Adrenal gland (tissue), 9 donors: ENCODE measurements at regions not wholly inside any gene's neighbourhood (a gene's known extent, or its start where the extent isn't known, plus 50 kb on each side); places are given as distances from the start of the nearest gene placed in this dataset.

Experiments
- DNase-seq, 7 donors: peaks; one replicate each; pipeline ENCODE4 v3.0.0-alpha.2; 2019 to 2020
- H3K27ac ChIP-seq, 5 donors: fragments of 200-600 bp; sonication (generic) in 4 of 5; 1 replicate in 3 of 5; 2 replicates in 2 of 5; pipeline versions ENCODE4 v1.5.1 to v1.8.0; 2016 to 2020; ENCODE audit warnings: mild to moderate bottlenecking in 1 of 5
- H3K27me3 ChIP-seq: fragments of 200-600 bp; 2 replicates; pipeline ENCODE4 v1.8.0; 2021
- H3K36me3 ChIP-seq, 2 donors: fragments of 200-600 bp; replicated peaks in 1 of 2; 1 replicate in 1 of 2; 2 replicates in 1 of 2; pipeline versions ENCODE4 v1.5.1 to v1.8.0; 2018 to 2022
- H3K4me1 ChIP-seq, 2 donors: fragments of 200-600 bp; replicated peaks in 1 of 2; 1 replicate in 1 of 2; 2 replicates in 1 of 2; pipeline versions ENCODE4 v1.5.1 to v1.8.0; 2018 to 2021
- H3K4me3 ChIP-seq, 4 donors: fragments of 200-600 bp; sonication (generic) in 3 of 4; one replicate each; pipeline ENCODE4 v1.5.1; 2016 to 2018
- H3K9me3 ChIP-seq, 3 donors: fragments of 200-600 bp; sonication (generic) in 1 of 3; replicated peaks in 1 of 3; 1 replicate in 2 of 3; 2 replicates in 1 of 3; pipeline versions ENCODE4 v1.5.1 to v1.8.0; 2016 to 2021
- POLR2A ChIP-seq, 2 donors: fragments of 450-650 bp; IDR thresholded peaks; one replicate each; pipeline ENCODE4 v1.6.1; 2017; ENCODE audit warnings: antibody characterized with exemption in 2 of 2, mild to moderate bottlenecking in 2 of 2, moderate library complexity in 1 of 2
- WGBS, 4 donors: extraction: QIAGEN DNeasy Blood & Tissue Kit in 2 of 4; methylation state at CpG; one replicate each; pipeline versions ENCODE4 v1.1.5 to v1.1.7; 2013 to 2017; 5-methylcytosine and 5-hydroxymethylcytosine counted together
- intact Hi-C, 2 donors: fragments of 100-400 bp; cut with DNase I; formaldehyde crosslinking; loops; one replicate each; pipeline versions ENCODE4 v1.14.1 to v1.15.0; 2022 to 2023
- TF ChIP-seq, protein P1 (sequence below), 6 experiments: fragments of 450-650 bp in 4 of 6; fragments of 200-600 bp in 2 of 6; sonication (generic) in 1 of 6; IDR thresholded peaks; 1 replicate in 5 of 6; 2 replicates in 1 of 6; pipeline versions ENCODE4 v1.5.1 to v1.8.0; 2016 to 2021; ENCODE audit warnings: antibody characterized with exemption in 6 of 6, mild to moderate bottlenecking in 2 of 6, moderate library complexity in 1 of 6
- donor health status: healthy with polysubstance abuse.
- donor health status: Bipolar disorder and iron deficiency.
- donor health status: DM: yes; HTN: yes; CAD: no.
- donor health status: DM: no; HTN: no; CAD: no.
- donor health status: DM: no; HTN: no; CAD: no.

- Histone ChIP-seq H3K4me1 (no peaks in the 10 kb centered on the region), H3K9me3 (no peaks in the 10 kb centered on the region), H3K27ac (no peak overlapping the region), H3K36me3 (no peaks in the 10 kb centered on the region), H3K27me3 (no peaks in the 10 kb centered on the region), H3K4me3 (no peak overlapping the region)
- DNase-seq = no peak
- 70 to 77% (median 72%) methylated on average over 7 of the region's 7 CpGs for WGBS, 4 donors
- TF ChIP-seq, protein P1, sequence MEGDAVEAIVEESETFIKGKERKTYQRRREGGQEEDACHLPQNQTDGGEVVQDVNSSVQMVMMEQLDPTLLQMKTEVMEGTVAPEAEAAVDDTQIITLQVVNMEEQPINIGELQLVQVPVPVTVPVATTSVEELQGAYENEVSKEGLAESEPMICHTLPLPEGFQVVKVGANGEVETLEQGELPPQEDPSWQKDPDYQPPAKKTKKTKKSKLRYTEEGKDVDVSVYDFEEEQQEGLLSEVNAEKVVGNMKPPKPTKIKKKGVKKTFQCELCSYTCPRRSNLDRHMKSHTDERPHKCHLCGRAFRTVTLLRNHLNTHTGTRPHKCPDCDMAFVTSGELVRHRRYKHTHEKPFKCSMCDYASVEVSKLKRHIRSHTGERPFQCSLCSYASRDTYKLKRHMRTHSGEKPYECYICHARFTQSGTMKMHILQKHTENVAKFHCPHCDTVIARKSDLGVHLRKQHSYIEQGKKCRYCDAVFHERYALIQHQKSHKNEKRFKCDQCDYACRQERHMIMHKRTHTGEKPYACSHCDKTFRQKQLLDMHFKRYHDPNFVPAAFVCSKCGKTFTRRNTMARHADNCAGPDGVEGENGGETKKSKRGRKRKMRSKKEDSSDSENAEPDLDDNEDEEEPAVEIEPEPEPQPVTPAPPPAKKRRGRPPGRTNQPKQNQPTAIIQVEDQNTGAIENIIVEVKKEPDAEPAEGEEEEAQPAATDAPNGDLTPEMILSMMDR (IDR thresholded peaks at IDR 0.05) = no peak
- TF ChIP-seq POLR2A (IDR thresholded peaks at IDR 0.05) = no peak
- intact Hi-C loops = no loop called here
Measured at GRCh38 chr1:193909406-193910082, 723.1 kb upstream of the B3GALT2 start.

DNA sequence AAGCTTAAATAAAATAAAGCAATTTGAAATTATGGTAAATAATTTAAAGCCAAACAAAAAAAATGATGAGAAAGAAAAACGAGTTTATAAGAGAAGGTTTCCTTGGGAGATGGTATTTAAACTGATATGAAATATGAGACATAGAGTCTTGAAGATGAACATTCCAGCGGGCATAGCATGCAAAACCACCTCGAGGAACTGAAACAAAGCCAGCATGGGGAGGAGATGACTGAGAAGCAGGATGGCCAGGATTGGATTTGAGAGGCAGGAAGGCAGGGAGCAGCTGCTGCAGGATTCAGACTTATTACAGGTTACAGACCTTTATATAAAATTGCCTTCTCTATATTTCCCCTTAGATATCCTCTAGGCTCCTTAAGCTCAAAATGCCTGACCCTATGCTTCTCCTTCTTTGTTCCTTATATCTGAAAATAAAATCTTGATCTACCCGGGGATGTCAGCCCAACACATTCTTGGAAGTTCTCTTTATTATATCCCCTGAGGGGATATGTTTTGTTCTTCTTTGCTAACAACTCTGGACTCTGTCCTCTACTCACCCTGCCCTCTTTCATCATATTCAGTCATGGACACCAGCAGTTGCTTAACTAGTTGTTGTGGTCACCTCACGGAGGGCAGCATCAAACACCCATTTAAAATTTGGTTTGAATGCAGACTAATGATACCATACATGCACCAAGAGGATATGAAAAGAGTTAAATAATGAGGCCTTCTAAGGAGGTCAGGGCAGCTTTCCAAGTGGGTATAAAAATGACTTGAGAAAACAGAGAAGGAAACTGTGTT, 719.1 kb upstream of the B3GALT2 start:
- no peak overlapping the region for H3K4me3 ChIP-seq
- intact Hi-C loops = no loop called here
- no peaks in the 10 kb centered on the region for H3K4me1 ChIP-seq
- H3K27ac ChIP-seq = no peak overlapping the region
- WGBS, 4 donors = 70 to 78% (median 75%) methylated on average over 5 of the region's 5 CpGs
- no peak for TF ChIP-seq POLR2A (IDR thresholded peaks at IDR 0.05)
- TF ChIP-seq, protein P1 (IDR thresholded peaks at IDR 0.05) = no peak
- no peaks in the 10 kb centered on the region for H3K36me3 ChIP-seq
- no peak for DNase-seq
- H3K27me3 ChIP-seq = no peaks in the 10 kb centered on the region
- no peaks in the 10 kb centered on the region for H3K9me3 ChIP-seq

DNA sequence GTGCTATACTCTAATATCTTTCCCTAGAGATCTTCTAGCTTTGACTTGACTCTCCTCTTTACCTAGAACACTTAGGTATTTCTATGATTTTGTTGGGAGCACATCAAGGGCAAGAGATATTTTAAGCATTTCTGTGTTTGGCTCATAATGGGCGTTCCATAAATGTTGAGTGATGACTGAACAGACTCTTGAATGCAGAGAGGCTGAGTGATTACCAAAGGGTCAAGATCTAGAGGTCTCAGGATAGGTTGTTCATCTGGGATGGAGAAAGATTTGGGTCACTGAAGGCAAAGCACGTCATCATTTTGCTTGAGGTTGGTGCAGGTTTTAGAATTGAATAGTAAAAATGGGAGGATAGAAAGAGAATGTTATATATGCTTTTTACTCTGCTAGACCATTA, 705.4 kb upstream of the B3GALT2 start:
- no peak for DNase-seq

GRCh38 chr1:193890935-193891334, 704.5 kb upstream of the B3GALT2 start:
- 68 to 84% (median 78%) methylated on average over 1 of the region's 1 CpG for WGBS, 4 donors
- Histone ChIP-seq H3K27ac (no peak overlapping the region), H3K4me3 (no peak overlapping the region), H3K4me1 (no peaks in the 10 kb centered on the region), H3K9me3 (no peaks in the 10 kb centered on the region), H3K36me3 (no peaks in the 10 kb centered on the region), H3K27me3 (no peaks in the 10 kb centered on the region)
- intact Hi-C loops = no loop called here
- no peak for TF ChIP-seq POLR2A (IDR thresholded peaks at IDR 0.05)
- TF ChIP-seq, protein P1 (IDR thresholded peaks at IDR 0.05) = no peak
- DNase-seq = no peak

More for the DNA sequence above, 705.4 kb upstream of the B3GALT2 start:
- 75 to 81% (median 79%) methylated on average over 2 of the region's 2 CpGs for WGBS, 4 donors
- no peak overlapping the region for H3K4me3 ChIP-seq
- H3K4me1 ChIP-seq = no peaks in the 10 kb centered on the region
- no peaks in the 10 kb centered on the region for H3K27me3 ChIP-seq
- H3K36me3 ChIP-seq = no peaks in the 10 kb centered on the region
- intact Hi-C loops = no loop called here
- no peaks in the 10 kb centered on the region for H3K9me3 ChIP-seq
- no peak overlapping the region for H3K27ac ChIP-seq
- TF ChIP-seq, protein P1 (IDR thresholded peaks at IDR 0.05) = no peak
- no peak for TF ChIP-seq POLR2A (IDR thresholded peaks at IDR 0.05)
